ENCODE measurements at regions not wholly inside any gene's neighbourhood (a gene's known extent, or its start where the extent isn't known, plus 50 kb on each side); places are given as distances from the start of the nearest gene placed in this dataset.

DNA sequence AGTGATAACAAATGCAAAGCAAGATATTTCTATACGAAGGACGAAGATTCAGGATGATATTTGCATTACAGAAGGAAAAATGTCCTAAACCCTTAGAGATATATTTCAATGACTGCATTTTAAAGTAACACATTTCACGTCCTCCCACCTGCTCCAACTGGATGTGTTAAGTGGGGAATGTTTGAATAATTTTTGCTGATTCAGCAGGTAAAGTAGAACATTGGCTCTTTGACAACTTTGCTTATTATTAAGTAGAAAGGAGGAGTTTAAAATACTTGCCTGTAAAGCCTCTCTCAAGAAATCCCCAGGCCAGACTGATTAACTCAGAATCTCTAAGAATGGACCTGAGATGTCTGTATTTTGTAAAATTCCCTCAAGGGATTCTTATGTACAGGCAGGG is 1165.2 kb upstream of the PRKX start:
- H3K4me1 ChIP-seq (ENCODE audit: control insufficient read depth, insufficient read depth, low read length), result no peaks in the 10 kb centered on the region
- H3K27ac ChIP-seq (ENCODE audit: low read length), result no peak overlapping the region
- no peaks in the 10 kb centered on the region for H3K9me3 ChIP-seq (ENCODE audit: control insufficient read depth, low read depth, low read length)
- WGBS (ENCODE audit: insufficient coverage, low lambda C conversion rate), result no CpG with 5 or more reads among the region's 3 CpGs
- no peaks in the 10 kb centered on the region for H3K27me3 ChIP-seq (ENCODE audit: control insufficient read depth, insufficient read depth, low read length)
- H3K4me3 ChIP-seq (ENCODE audit: low read length), result no peak overlapping the region
- H3K36me3 ChIP-seq (ENCODE audit: control insufficient read depth, insufficient read depth, low read length), result no peaks in the 10 kb centered on the region
- DNase-seq, result no peak

- Histone ChIP-seq H3K4me1 (ENCODE audit: control insufficient read depth, insufficient read depth, low read length) (no peaks in the 10 kb centered on the region), H3K27me3 (ENCODE audit: control insufficient read depth, insufficient read depth, low read length) (no peaks in the 10 kb centered on the region), H3K9me3 (ENCODE audit: control insufficient read depth, low read depth, low read length) (no peaks in the 10 kb centered on the region), H3K4me3 (ENCODE audit: low read length) (no peak overlapping the region), H3K36me3 (ENCODE audit: control insufficient read depth, insufficient read depth, low read length) (no peaks in the 10 kb centered on the region), H3K27ac (ENCODE audit: low read length) (no peak overlapping the region)
- DNase-seq, result no peak
- WGBS (ENCODE audit: insufficient coverage, low lambda C conversion rate), result 83% methylated on average over 1 of the region's 3 CpGs
Measured at GRCh38 chrX:4876268-4876667, 1162.8 kb upstream of the PRKX start.

GRCh38 chrX:4851534-4851933 is 1138.1 kb upstream of the PRKX start:
- no peaks in the 10 kb centered on the region for H3K36me3 ChIP-seq (ENCODE audit: control insufficient read depth, insufficient read depth, low read length)
- no peaks in the 10 kb centered on the region for H3K4me1 ChIP-seq (ENCODE audit: control insufficient read depth, insufficient read depth, low read length)
- no peak overlapping the region for H3K27ac ChIP-seq (ENCODE audit: low read length)
- no peaks in the 10 kb centered on the region for H3K9me3 ChIP-seq (ENCODE audit: control insufficient read depth, low read depth, low read length)
- WGBS (ENCODE audit: insufficient coverage, low lambda C conversion rate), result no CpG with 5 or more reads among the region's 2 CpGs
- no peaks in the 10 kb centered on the region for H3K27me3 ChIP-seq (ENCODE audit: control insufficient read depth, insufficient read depth, low read length)
- no peak overlapping the region for H3K4me3 ChIP-seq (ENCODE audit: low read length)
- no peak for DNase-seq

DNA sequence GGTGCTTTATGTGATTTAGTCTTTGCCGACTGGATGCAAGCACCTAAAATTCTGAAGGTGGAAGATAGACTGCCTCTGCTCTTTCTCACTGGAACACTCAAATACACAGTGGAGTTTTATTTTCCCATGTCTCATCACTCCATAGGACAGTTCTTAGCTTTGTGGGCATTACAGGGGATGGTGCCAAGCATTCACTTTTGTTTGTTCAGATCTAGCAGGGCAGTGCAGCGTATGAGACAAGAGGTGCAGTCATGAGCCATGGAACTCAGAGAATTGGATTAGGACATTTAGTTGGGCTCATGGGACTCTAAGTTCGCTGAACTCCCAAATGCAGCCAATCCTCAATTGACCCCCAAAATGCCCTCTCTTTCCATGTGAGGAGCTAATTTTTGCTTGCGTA is 1136.9 kb upstream of the PRKX start:
- Histone ChIP-seq H3K9me3 (ENCODE audit: control insufficient read depth, low read depth, low read length) (no peaks in the 10 kb centered on the region), H3K4me1 (ENCODE audit: control insufficient read depth, insufficient read depth, low read length) (no peaks in the 10 kb centered on the region), H3K27me3 (ENCODE audit: control insufficient read depth, insufficient read depth, low read length) (no peaks in the 10 kb centered on the region), H3K4me3 (ENCODE audit: low read length) (no peak overlapping the region), H3K36me3 (ENCODE audit: control insufficient read depth, insufficient read depth, low read length) (no peaks in the 10 kb centered on the region), H3K27ac (ENCODE audit: low read length) (no peak overlapping the region)
- no CpG with 5 or more reads among the region's 4 CpGs for WGBS (ENCODE audit: insufficient coverage, low lambda C conversion rate)
- no peak for DNase-seq

GRCh38 chrX:4844376-4844775 is 1130.9 kb upstream of the PRKX start:
- WGBS (ENCODE audit: insufficient coverage, low lambda C conversion rate), result no CpG with 5 or more reads among the region's 4 CpGs
- Histone ChIP-seq H3K4me3 (ENCODE audit: low read length) (no peak overlapping the region), H3K9me3 (ENCODE audit: control insufficient read depth, low read depth, low read length) (no peaks in the 10 kb centered on the region), H3K36me3 (ENCODE audit: control insufficient read depth, insufficient read depth, low read length) (no peaks in the 10 kb centered on the region), H3K27ac (ENCODE audit: low read length) (no peak overlapping the region), H3K27me3 (ENCODE audit: control insufficient read depth, insufficient read depth, low read length) (no peaks in the 10 kb centered on the region), H3K4me1 (ENCODE audit: control insufficient read depth, insufficient read depth, low read length) (no peaks in the 10 kb centered on the region)
- no peak for DNase-seq

DNA sequence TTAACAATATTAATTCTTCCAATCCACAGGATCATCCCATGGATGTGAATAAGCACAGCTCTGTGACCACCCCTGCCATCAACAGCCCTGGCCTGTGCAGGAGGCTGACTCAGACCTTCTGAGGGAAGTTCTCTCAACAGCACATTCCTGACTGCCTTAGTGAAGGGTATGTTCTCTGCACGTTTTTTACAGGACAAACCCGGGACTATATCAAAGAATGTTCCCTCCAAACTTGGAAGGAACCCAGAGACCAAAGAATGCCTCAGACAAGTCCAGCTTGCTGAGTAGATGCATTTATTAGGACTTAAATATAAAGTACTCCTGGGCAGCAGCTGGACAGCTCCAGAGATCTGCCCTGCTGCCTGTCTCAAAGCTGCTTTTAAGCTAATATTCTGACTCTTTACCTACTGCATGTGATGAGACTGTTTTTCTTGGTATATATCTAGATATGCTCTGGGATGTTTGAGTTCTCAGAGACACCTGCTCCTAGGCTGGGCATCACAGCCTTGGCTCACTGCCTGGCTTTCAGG is 1127.8 kb upstream of the PRKX start:
- DNase-seq, result no peak
- no peaks in the 10 kb centered on the region for H3K4me1 ChIP-seq (ENCODE audit: control insufficient read depth, insufficient read depth, low read length)

GRCh38 chrX:4831574-4831973 is 1118.1 kb upstream of the PRKX start:
- Histone ChIP-seq H3K9me3 (ENCODE audit: control insufficient read depth, low read depth, low read length) (no peaks in the 10 kb centered on the region), H3K4me3 (ENCODE audit: low read length) (no peak overlapping the region), H3K36me3 (ENCODE audit: control insufficient read depth, insufficient read depth, low read length) (no peaks in the 10 kb centered on the region), H3K27ac (ENCODE audit: low read length) (no peak overlapping the region), H3K27me3 (ENCODE audit: control insufficient read depth, insufficient read depth, low read length) (no peaks in the 10 kb centered on the region), H3K4me1 (ENCODE audit: control insufficient read depth, insufficient read depth, low read length) (no peaks in the 10 kb centered on the region)
- WGBS (ENCODE audit: insufficient coverage, low lambda C conversion rate), result no CpG with 5 or more reads among the region's 1 CpG
- DNase-seq, result no peak

More for the DNA sequence above, 1127.8 kb upstream of the PRKX start:
- Histone ChIP-seq H3K27me3 (ENCODE audit: control insufficient read depth, insufficient read depth, low read length) (no peaks in the 10 kb centered on the region), H3K4me3 (ENCODE audit: low read length) (no peak overlapping the region), H3K36me3 (ENCODE audit: control insufficient read depth, insufficient read depth, low read length) (no peaks in the 10 kb centered on the region), H3K27ac (ENCODE audit: low read length) (no peak overlapping the region), H3K9me3 (ENCODE audit: control insufficient read depth, low read depth, low read length) (no peaks in the 10 kb centered on the region)
- no CpG with 5 or more reads among the region's 2 CpGs for WGBS (ENCODE audit: insufficient coverage, low lambda C conversion rate)

GRCh38 chrX:4830880-4831557 is 1117.6 kb upstream of the PRKX start:
- no peaks in the 10 kb centered on the region for H3K36me3 ChIP-seq (ENCODE audit: control insufficient read depth, insufficient read depth, low read length)
- no peak for DNase-seq
- no peak overlapping the region for H3K27ac ChIP-seq (ENCODE audit: low read length)
- no peaks in the 10 kb centered on the region for H3K4me1 ChIP-seq (ENCODE audit: control insufficient read depth, insufficient read depth, low read length)
- H3K9me3 ChIP-seq (ENCODE audit: control insufficient read depth, low read depth, low read length), result no peaks in the 10 kb centered on the region
- no peaks in the 10 kb centered on the region for H3K27me3 ChIP-seq (ENCODE audit: control insufficient read depth, insufficient read depth, low read length)
- no peak overlapping the region for H3K4me3 ChIP-seq (ENCODE audit: low read length)
- WGBS (ENCODE audit: insufficient coverage, low lambda C conversion rate), result no CpG with 5 or more reads among the region's 9 CpGs

DNA sequence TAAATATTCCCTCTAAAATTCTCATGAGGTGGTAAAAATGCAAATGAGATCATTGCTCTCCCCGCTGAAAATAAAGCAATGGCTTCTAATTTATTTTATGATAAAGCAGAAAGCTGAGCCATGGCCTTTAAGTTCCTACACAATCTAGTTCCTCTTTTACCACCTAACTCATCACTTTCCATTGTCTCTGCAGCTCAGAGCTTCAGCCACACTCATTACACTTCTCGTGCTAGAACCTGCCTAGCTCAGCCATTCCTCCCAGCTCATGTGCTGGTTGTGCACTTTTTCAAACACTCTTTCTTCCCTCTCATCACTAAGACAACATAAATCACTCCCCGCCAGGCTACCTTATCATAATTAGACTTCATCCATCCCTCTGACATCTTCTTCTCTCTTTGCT is 1112.1 kb upstream of the PRKX start:
- H3K27ac ChIP-seq (ENCODE audit: low read length), result no peak overlapping the region
- DNase-seq, result no peak
- H3K4me1 ChIP-seq (ENCODE audit: control insufficient read depth, insufficient read depth, low read length), result no peaks in the 10 kb centered on the region
- H3K36me3 ChIP-seq (ENCODE audit: control insufficient read depth, insufficient read depth, low read length), result no peaks in the 10 kb centered on the region
- H3K27me3 ChIP-seq (ENCODE audit: control insufficient read depth, insufficient read depth, low read length), result no peaks in the 10 kb centered on the region
- 82% methylated on average over 2 of the region's 3 CpGs for WGBS (ENCODE audit: insufficient coverage, low lambda C conversion rate)
- no peak overlapping the region for H3K4me3 ChIP-seq (ENCODE audit: low read length)
- no peaks in the 10 kb centered on the region for H3K9me3 ChIP-seq (ENCODE audit: control insufficient read depth, low read depth, low read length)

GRCh38 chrX:4809571-4809970 is 1096.1 kb upstream of the PRKX start:
- H3K4me3 ChIP-seq (ENCODE audit: low read length), result no peak overlapping the region
- no peaks in the 10 kb centered on the region for H3K4me1 ChIP-seq (ENCODE audit: control insufficient read depth, insufficient read depth, low read length)
- WGBS (ENCODE audit: insufficient coverage, low lambda C conversion rate), result 93% methylated on average over 3 of the region's 4 CpGs
- DNase-seq, result no peak
- H3K27me3 ChIP-seq (ENCODE audit: control insufficient read depth, insufficient read depth, low read length), result no peaks in the 10 kb centered on the region
- no peaks in the 10 kb centered on the region for H3K9me3 ChIP-seq (ENCODE audit: control insufficient read depth, low read depth, low read length)
- H3K27ac ChIP-seq (ENCODE audit: low read length), result no peak overlapping the region
- no peaks in the 10 kb centered on the region for H3K36me3 ChIP-seq (ENCODE audit: control insufficient read depth, insufficient read depth, low read length)

DNA sequence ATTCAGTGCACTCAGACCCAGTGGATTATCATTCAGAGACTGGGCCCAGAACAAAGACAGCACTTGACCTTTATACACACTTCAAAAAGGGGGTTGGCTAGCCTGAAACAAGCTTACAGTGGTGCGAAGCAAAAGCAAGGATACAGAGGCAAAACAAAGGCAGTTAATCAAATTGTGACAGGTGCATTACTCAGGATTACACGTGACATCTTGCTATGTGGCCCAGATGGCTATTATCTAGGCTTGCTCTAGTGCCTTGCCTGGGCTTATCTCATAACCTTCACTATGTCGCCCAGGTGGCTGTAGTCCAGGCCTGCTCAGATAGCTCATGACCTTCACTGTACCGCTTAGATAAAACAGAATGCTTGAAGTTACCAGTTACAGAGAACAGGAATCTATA is 1092.1 kb upstream of the PRKX start:
- Histone ChIP-seq H3K27ac (ENCODE audit: low read length) (no peak overlapping the region), H3K4me1 (ENCODE audit: control insufficient read depth, insufficient read depth, low read length) (no peaks in the 10 kb centered on the region), H3K9me3 (ENCODE audit: control insufficient read depth, low read depth, low read length) (no peaks in the 10 kb centered on the region), H3K27me3 (ENCODE audit: control insufficient read depth, insufficient read depth, low read length) (no peaks in the 10 kb centered on the region), H3K4me3 (ENCODE audit: low read length) (no peak overlapping the region), H3K36me3 (ENCODE audit: control insufficient read depth, insufficient read depth, low read length) (no peaks in the 10 kb centered on the region)
- WGBS (ENCODE audit: insufficient coverage, low lambda C conversion rate), result no CpG with 5 or more reads among the region's 4 CpGs
- DNase-seq, result no peak

Data from large intestine (tissue), 3 donors.